ENCODE measurements at regions not wholly inside any gene's neighbourhood (a gene's known extent, or its start where the extent isn't known, plus 50 kb on each side); places are given as distances from the start of the nearest gene placed in this dataset.

GRCh38 chr2:153388246-153388645, 90.3 kb downstream of the RPRM start:
- no peak for TF ChIP-seq CTCF (IDR thresholded peaks at IDR 0.05)
- TF ChIP-seq RFX5 (IDR thresholded peaks at IDR 0.05; ENCODE audit: low read length): no peak
- no peak for TF ChIP-seq ELF1 (IDR thresholded peaks at IDR 0.05)
- no peak for TF ChIP-seq MAX (IDR thresholded peaks at IDR 0.05; ENCODE audit: low read depth)
- TF ChIP-seq EP300 (IDR thresholded peaks at IDR 0.05; ENCODE audit: borderline replicate concordance in 1 of 2, low read depth in 1 of 2, low read length in 1 of 2): no peak
- TF ChIP-seq SIN3A (IDR thresholded peaks at IDR 0.05; ENCODE audit: borderline replicate concordance, low read depth, low read length): no peak
- TF ChIP-seq MEF2A (IDR thresholded peaks at IDR 0.05; ENCODE audit: borderline replicate concordance, low read depth): no peak
- TF ChIP-seq YY1 (IDR thresholded peaks at IDR 0.05; ENCODE audit: low read depth): no peak
- TF ChIP-seq REST (IDR thresholded peaks at IDR 0.05; ENCODE audit: low read depth, low read length): no peak
- TF ChIP-seq RAD21 (IDR thresholded peaks at IDR 0.05; ENCODE audit: low read length): no peak
